Hindlimb muscle (tissue), 1 donor: ENCODE measurements at regions not wholly inside any gene's neighbourhood (a gene's known extent, or its start where the extent isn't known, plus 50 kb on each side); places are given as distances from the start of the nearest gene placed in this dataset.

Experiments used
- DNase-seq: peaks from one replicate; pipeline ENCODE4 v3.0.0-alpha.2; 2013

GRCh38 chr12:66852765-66853164 is 173.9 kb upstream of the GRIP1 start:
- DNase-seq: no peak

- no peak for DNase-seq
Observed at GRCh38 chr12:66859751-66860440, 181.0 kb upstream of the GRIP1 start.

- peak; percentile 75 for DNase-seq
Observed at GRCh38 chr12:66860752-66861750, 182.2 kb upstream of the GRIP1 start.

- DNase-seq: no peak
Observed at GRCh38 chr12:66862356-66862985, 183.6 kb upstream of the GRIP1 start.

- DNase-seq: no peak
Observed at GRCh38 chr12:66863276-66863675, 184.4 kb upstream of the GRIP1 start.

GRCh38 chr12:66877925-66878324 is 199.0 kb upstream of the GRIP1 start:
- DNase-seq: no peak

- DNase-seq: no peak
Observed at GRCh38 chr12:66879409-66879808, 200.5 kb upstream of the GRIP1 start.

GRCh38 chr12:66881386-66881785 is 202.5 kb upstream of the GRIP1 start:
- no peak for DNase-seq

GRCh38 chr12:66884091-66884490 is 205.2 kb upstream of the GRIP1 start:
- no peak for DNase-seq

- DNase-seq: no peak
Observed at GRCh38 chr12:66885115-66885875, 206.4 kb upstream of the GRIP1 start.

- no peak for DNase-seq
Observed at GRCh38 chr12:66896797-66897196, 217.9 kb upstream of the GRIP1 start.

GRCh38 chr12:66898700-66899469 is 220.0 kb upstream of the GRIP1 start:
- no peak for DNase-seq

- no peak for DNase-seq
Observed at GRCh38 chr12:66899588-66899987, 220.7 kb upstream of the GRIP1 start.

- no peak for DNase-seq
Observed at GRCh38 chr12:66900616-66901015, 221.7 kb upstream of the GRIP1 start.

GRCh38 chr12:66901138-66901932 is 222.5 kb upstream of the GRIP1 start:
- DNase-seq: no peak

GRCh38 chr12:66902020-66902419 is 223.1 kb upstream of the GRIP1 start:
- DNase-seq: no peak

GRCh38 chr12:66903782-66904396 is 225.0 kb upstream of the GRIP1 start:
- DNase-seq: no peak

- no peak for DNase-seq
Observed at GRCh38 chr12:66905201-66905600, 226.3 kb upstream of the GRIP1 start.

- no peak for DNase-seq
Observed at GRCh38 chr12:66910366-66910974, 231.6 kb upstream of the GRIP1 start.
